Panc1 (cell line): ENCODE measurements at regions not wholly inside any gene's neighbourhood (a gene's known extent, or its start where the extent isn't known, plus 50 kb on each side); places are given as distances from the start of the nearest gene placed in this dataset.

Experiments used
- POLR2AphosphoS5 ChIP-seq: IDR thresholded peaks from 2 replicates; pipeline ENCODE4 v1.6.1; 2012; ENCODE audit warnings: mild to moderate bottlenecking, low read depth, low read length, moderate library complexity
- TCF7L2 ChIP-seq: IDR thresholded peaks from 2 replicates; pipeline ENCODE4 v1.6.1; 2011; ENCODE audit warnings: mild to moderate bottlenecking, low read depth, low read length, inconsistent platforms
- TF ChIP-seq, protein P1 (sequence below): fragments of 450-650 bp; IDR thresholded peaks from 2 replicates; pipeline ENCODE4 v1.5.1; 2017; ENCODE audit warnings: mild to moderate bottlenecking
- TF ChIP-seq, protein P2 (sequence below), 2 experiments: IDR thresholded peaks; 2 replicates each; pipeline ENCODE4 v1.6.1; 2011 to 2012; ENCODE audit warnings: low read depth in 2 of 2, control low read depth in 1 of 2, low read length in 1 of 2, mild to moderate bottlenecking in 1 of 2, moderate library complexity in 1 of 2; ENCODE audit not compliant: insufficient read depth in 1 of 2

DNA sequence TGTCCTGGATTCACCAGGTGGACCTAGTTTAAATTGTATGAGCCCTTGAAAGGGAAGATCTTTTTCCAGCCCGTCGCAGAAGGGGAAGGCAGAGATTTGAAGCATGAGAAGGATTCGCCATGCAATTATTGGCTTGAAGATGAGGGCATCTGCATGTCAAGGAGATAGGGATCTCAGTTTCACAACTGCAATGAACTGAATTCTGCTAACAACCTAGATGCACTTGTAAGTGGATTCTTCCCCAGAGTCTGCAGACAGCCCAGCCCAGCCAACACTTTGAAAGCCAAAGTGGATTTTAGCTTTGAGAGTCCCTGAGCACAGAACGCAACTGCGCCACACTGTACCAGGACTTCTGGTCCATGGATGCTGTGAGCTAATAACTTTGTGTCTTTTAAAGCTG lies 286.0 kb downstream of the TSN start:
- TF ChIP-seq, protein P1, sequence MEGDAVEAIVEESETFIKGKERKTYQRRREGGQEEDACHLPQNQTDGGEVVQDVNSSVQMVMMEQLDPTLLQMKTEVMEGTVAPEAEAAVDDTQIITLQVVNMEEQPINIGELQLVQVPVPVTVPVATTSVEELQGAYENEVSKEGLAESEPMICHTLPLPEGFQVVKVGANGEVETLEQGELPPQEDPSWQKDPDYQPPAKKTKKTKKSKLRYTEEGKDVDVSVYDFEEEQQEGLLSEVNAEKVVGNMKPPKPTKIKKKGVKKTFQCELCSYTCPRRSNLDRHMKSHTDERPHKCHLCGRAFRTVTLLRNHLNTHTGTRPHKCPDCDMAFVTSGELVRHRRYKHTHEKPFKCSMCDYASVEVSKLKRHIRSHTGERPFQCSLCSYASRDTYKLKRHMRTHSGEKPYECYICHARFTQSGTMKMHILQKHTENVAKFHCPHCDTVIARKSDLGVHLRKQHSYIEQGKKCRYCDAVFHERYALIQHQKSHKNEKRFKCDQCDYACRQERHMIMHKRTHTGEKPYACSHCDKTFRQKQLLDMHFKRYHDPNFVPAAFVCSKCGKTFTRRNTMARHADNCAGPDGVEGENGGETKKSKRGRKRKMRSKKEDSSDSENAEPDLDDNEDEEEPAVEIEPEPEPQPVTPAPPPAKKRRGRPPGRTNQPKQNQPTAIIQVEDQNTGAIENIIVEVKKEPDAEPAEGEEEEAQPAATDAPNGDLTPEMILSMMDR, result no peak
- TF ChIP-seq TCF7L2, result no peak
- TF ChIP-seq, protein P2, sequence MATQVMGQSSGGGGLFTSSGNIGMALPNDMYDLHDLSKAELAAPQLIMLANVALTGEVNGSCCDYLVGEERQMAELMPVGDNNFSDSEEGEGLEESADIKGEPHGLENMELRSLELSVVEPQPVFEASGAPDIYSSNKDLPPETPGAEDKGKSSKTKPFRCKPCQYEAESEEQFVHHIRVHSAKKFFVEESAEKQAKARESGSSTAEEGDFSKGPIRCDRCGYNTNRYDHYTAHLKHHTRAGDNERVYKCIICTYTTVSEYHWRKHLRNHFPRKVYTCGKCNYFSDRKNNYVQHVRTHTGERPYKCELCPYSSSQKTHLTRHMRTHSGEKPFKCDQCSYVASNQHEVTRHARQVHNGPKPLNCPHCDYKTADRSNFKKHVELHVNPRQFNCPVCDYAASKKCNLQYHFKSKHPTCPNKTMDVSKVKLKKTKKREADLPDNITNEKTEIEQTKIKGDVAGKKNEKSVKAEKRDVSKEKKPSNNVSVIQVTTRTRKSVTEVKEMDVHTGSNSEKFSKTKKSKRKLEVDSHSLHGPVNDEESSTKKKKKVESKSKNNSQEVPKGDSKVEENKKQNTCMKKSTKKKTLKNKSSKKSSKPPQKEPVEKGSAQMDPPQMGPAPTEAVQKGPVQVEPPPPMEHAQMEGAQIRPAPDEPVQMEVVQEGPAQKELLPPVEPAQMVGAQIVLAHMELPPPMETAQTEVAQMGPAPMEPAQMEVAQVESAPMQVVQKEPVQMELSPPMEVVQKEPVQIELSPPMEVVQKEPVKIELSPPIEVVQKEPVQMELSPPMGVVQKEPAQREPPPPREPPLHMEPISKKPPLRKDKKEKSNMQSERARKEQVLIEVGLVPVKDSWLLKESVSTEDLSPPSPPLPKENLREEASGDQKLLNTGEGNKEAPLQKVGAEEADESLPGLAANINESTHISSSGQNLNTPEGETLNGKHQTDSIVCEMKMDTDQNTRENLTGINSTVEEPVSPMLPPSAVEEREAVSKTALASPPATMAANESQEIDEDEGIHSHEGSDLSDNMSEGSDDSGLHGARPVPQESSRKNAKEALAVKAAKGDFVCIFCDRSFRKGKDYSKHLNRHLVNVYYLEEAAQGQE (IDR thresholded peaks at IDR 0.05; ENCODE audit: insufficient read depth in 1 of 2, low read depth in 2 of 2, low read length in 1 of 2), result no peak
- TF ChIP-seq POLR2AphosphoS5, result no peak
